ENCODE measurements at regions not wholly inside any gene's neighbourhood (a gene's known extent, or its start where the extent isn't known, plus 50 kb on each side); places are given as distances from the start of the nearest gene placed in this dataset.

DNA sequence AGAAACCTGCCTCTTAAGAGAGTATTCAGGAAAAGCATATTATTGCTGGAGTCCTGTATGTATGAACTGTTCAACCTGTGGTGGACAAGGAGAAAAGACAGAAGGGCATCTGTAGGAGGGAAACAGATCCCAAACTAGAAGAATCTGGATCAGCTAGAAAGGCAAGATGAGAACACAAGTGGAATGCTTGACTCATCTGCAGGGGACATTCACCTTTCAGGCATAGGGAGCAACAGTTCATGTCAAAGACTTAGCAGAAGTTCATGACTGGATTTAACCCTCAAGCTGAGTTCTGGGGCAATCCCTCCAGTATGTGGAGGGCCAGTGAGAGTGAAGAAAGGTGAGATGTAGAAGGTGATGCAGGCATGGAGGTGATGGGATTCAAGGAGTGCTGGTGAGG lies 135.9 kb upstream of the DYNLRB2 start:
- ATAC-seq (no peak), DNase-seq (ENCODE audit: low read depth, low spot score) (no peak)
- no peak overlapping the region for H3K27ac ChIP-seq (ENCODE audit: low read length)
- POLR2A ChIA-PET: no interaction called here
- no peaks in the 10 kb centered on the region for H3K36me3 ChIP-seq (ENCODE audit: control insufficient read depth, insufficient read depth, low read length)
- no TSS peak for BruUV-seq (replicated peaks)
- H3K4me3 ChIP-seq (ENCODE audit: low read depth in 2 of 2, low read length in 2 of 2): no peak overlapping the region
- TF ChIP-seq, protein P1, sequence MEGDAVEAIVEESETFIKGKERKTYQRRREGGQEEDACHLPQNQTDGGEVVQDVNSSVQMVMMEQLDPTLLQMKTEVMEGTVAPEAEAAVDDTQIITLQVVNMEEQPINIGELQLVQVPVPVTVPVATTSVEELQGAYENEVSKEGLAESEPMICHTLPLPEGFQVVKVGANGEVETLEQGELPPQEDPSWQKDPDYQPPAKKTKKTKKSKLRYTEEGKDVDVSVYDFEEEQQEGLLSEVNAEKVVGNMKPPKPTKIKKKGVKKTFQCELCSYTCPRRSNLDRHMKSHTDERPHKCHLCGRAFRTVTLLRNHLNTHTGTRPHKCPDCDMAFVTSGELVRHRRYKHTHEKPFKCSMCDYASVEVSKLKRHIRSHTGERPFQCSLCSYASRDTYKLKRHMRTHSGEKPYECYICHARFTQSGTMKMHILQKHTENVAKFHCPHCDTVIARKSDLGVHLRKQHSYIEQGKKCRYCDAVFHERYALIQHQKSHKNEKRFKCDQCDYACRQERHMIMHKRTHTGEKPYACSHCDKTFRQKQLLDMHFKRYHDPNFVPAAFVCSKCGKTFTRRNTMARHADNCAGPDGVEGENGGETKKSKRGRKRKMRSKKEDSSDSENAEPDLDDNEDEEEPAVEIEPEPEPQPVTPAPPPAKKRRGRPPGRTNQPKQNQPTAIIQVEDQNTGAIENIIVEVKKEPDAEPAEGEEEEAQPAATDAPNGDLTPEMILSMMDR (IDR thresholded peaks at IDR 0.05): no peak
- TF ChIP-seq TCF7L2 (IDR thresholded peaks at IDR 0.05; ENCODE audit: low read depth, low read length) (no peak), SIN3A (IDR thresholded peaks at IDR 0.05; ENCODE audit: borderline replicate concordance, insufficient read depth, low read depth, low read length) (no peak), POLR2AphosphoS5 (IDR thresholded peaks at IDR 0.05; ENCODE audit: low read depth, low read length) (no peak)
- TF ChIP-seq, protein P2, sequence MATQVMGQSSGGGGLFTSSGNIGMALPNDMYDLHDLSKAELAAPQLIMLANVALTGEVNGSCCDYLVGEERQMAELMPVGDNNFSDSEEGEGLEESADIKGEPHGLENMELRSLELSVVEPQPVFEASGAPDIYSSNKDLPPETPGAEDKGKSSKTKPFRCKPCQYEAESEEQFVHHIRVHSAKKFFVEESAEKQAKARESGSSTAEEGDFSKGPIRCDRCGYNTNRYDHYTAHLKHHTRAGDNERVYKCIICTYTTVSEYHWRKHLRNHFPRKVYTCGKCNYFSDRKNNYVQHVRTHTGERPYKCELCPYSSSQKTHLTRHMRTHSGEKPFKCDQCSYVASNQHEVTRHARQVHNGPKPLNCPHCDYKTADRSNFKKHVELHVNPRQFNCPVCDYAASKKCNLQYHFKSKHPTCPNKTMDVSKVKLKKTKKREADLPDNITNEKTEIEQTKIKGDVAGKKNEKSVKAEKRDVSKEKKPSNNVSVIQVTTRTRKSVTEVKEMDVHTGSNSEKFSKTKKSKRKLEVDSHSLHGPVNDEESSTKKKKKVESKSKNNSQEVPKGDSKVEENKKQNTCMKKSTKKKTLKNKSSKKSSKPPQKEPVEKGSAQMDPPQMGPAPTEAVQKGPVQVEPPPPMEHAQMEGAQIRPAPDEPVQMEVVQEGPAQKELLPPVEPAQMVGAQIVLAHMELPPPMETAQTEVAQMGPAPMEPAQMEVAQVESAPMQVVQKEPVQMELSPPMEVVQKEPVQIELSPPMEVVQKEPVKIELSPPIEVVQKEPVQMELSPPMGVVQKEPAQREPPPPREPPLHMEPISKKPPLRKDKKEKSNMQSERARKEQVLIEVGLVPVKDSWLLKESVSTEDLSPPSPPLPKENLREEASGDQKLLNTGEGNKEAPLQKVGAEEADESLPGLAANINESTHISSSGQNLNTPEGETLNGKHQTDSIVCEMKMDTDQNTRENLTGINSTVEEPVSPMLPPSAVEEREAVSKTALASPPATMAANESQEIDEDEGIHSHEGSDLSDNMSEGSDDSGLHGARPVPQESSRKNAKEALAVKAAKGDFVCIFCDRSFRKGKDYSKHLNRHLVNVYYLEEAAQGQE (IDR thresholded peaks at IDR 0.05; ENCODE audit: insufficient read depth in 1 of 2, low read depth in 2 of 2, low read length in 1 of 2): no peak
- intact Hi-C loops (cut with micrococcal nuclease; ENCODE audit: unreplicated experiment) (no loop called here), in situ Hi-C loops (cut with HindIII; ENCODE audit: low pct_unique_long_range_greater_than_20kb, low sequenced_read_pairs) (no loop called here)
- no peaks in the 10 kb centered on the region for H3K27me3 ChIP-seq (ENCODE audit: control insufficient read depth, insufficient read depth, low read length)
- no peaks in the 10 kb centered on the region for H3K4me1 ChIP-seq (ENCODE audit: control insufficient read depth, insufficient read depth, low read length)
- H3K9me3 ChIP-seq (ENCODE audit: control insufficient read depth, insufficient read depth, low read depth, low read length): no peaks in the 10 kb centered on the region
- CTCF ChIA-PET: no interaction called here

DNA sequence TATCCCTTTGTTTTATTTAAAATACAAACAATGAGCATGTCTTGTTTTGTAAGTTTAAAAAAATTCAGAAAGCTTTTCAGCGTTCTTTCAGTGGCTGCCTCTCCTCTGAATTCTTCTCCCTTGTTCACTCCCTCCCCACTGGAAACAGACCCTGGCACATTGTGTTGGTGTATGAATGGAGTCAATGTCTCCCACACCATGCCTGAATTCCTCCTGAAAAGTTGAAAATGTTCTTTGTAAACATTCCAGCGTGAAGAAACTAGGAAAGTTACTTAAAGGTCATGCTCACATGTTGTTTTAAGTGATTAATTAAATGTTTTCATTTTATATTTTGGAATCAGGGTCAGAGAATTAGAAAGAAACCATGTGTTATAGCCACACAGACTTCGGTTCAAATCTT lies 136.9 kb upstream of the DYNLRB2 start:
- TF ChIP-seq TCF7L2 (IDR thresholded peaks at IDR 0.05; ENCODE audit: low read depth, low read length) (no peak), POLR2AphosphoS5 (IDR thresholded peaks at IDR 0.05; ENCODE audit: low read depth, low read length) (no peak), SIN3A (IDR thresholded peaks at IDR 0.05; ENCODE audit: borderline replicate concordance, insufficient read depth, low read depth, low read length) (no peak)
- TF ChIP-seq, protein P2 (IDR thresholded peaks at IDR 0.05; ENCODE audit: insufficient read depth in 1 of 2, low read depth in 2 of 2, low read length in 1 of 2): no peak
- TF ChIP-seq, protein P1 (IDR thresholded peaks at IDR 0.05): no peak
- ATAC-seq (no peak), DNase-seq (ENCODE audit: low read depth, low spot score) (no peak)
- Histone ChIP-seq H3K9me3 (ENCODE audit: control insufficient read depth, insufficient read depth, low read depth, low read length) (no peaks in the 10 kb centered on the region), H3K36me3 (ENCODE audit: control insufficient read depth, insufficient read depth, low read length) (no peaks in the 10 kb centered on the region), H3K4me1 (ENCODE audit: control insufficient read depth, insufficient read depth, low read length) (no peaks in the 10 kb centered on the region), H3K27ac (ENCODE audit: low read length) (no peak overlapping the region), H3K27me3 (ENCODE audit: control insufficient read depth, insufficient read depth, low read length) (no peaks in the 10 kb centered on the region), H3K4me3 (ENCODE audit: low read depth in 2 of 2, low read length in 2 of 2) (no peak overlapping the region)
- BruUV-seq (replicated peaks): no TSS peak
- intact Hi-C loops (cut with micrococcal nuclease; ENCODE audit: unreplicated experiment) (no loop called here), in situ Hi-C loops (cut with HindIII; ENCODE audit: low pct_unique_long_range_greater_than_20kb, low sequenced_read_pairs) (no loop called here)
- CTCF ChIA-PET: no interaction called here
- POLR2A ChIA-PET: no interaction called here
